HepG2 (cell line): ENCODE measurements at regions not wholly inside any gene's neighbourhood (a gene's known extent, or its start where the extent isn't known, plus 50 kb on each side); places are given as distances from the start of the nearest gene placed in this dataset.
A peak's percentile ranks its signal among the peaks of the same experiment; 100 is the strongest.
"Not testable (repeated sequence)": the region's sequence is repeated elsewhere in the genome, so short reads cannot be mapped to it uniquely, and the experiment has no call there.

ENCODE experiments used
- ATAC-seq: fragments of 200-7000 bp; cut with Tn5 transposase; 3 replicates; pipeline ENCODE4 v1.9.1; 2020; ENCODE audit warnings: mild to moderate bottlenecking, moderate library complexity
- BruUV-seq: library from RNA; stranded (reverse); fragments of 400-500 nt; replicated peaks from 2 replicates; lab custom pipeline; 2021; lab: Mats Ljungman, UMichigan
- CTCF ChIA-PET: fragments of 300-600 bp; formaldehyde crosslinking; extraction: SDS; loops from one replicate; lab custom pipeline; 2021; ENCODE audit warnings: low total read pairs, inconsistent platforms, low intra/inter-chr PET ratio; lab: Yijun Ruan, JAX
- POLR2A ChIA-PET: fragments of 350-600 bp; sonication (Branson Sonifier 250); formaldehyde crosslinking; loops from one replicate; lab custom pipeline; 2020; ENCODE audit warnings: antibody characterized with exemption, inconsistent platforms; lab: Yijun Ruan, JAX
- DNase-seq: peaks from one replicate; pipeline ENCODE4 v3.0.0-alpha.2; 2015; ENCODE audit warnings: low spot score
- FAIRE-seq: peaks from 3 replicates; lab custom pipeline; 2011; peaks lifted over from hg19 to GRCh38; lab: Jason Lieb, UNC
- H2AFZ ChIP-seq: one replicate; pipeline ENCODE4 v1.6.1; 2011; ENCODE audit warnings: low read length, inconsistent platforms
- H3K27ac ChIP-seq: fragments of 300-600 bp; 3 replicates; pipeline ENCODE4 v1.8.0; 2011; ENCODE audit warnings: mixed run types, mild to moderate bottlenecking, mixed read lengths, low read length, inconsistent platforms; ENCODE audit not compliant: insufficient read depth; ENCODE audit errors: extremely low read length
- H3K27me3 ChIP-seq, 2 experiments: fragments of 200-600 bp in 1 of 2; 2 replicates in 1 of 2; 3 replicates in 1 of 2; pipeline versions ENCODE4 v1.6.0 to v1.8.0; 2011; ENCODE audit warnings: low read length in 2 of 2, mild to moderate bottlenecking in 2 of 2, moderate library complexity in 2 of 2, inconsistent platforms in 1 of 2; ENCODE audit not compliant: insufficient read depth in 2 of 2, control insufficient read depth in 1 of 2
- H3K36me3 ChIP-seq, 2 experiments: fragments of 200-600 bp in 1 of 2; replicated peaks in 1 of 2; 2 replicates in 1 of 2; 3 replicates in 1 of 2; pipeline versions ENCODE4 v1.5.1 to v1.8.0; 2011; ENCODE audit warnings: low read length in 2 of 2, inconsistent platforms in 1 of 2; ENCODE audit not compliant: insufficient read depth in 2 of 2, control insufficient read depth in 1 of 2
- H3K4me1 ChIP-seq: 2 replicates; pipeline ENCODE4 v1.5.1; 2012; ENCODE audit warnings: low read length, inconsistent platforms; ENCODE audit not compliant: insufficient read depth
- H3K4me2 ChIP-seq: 2 replicates; pipeline ENCODE4 v1.6.0; 2011; ENCODE audit warnings: low read depth, low read length, inconsistent platforms
- H3K4me3 ChIP-seq, 3 experiments: fragments of 200-600 bp in 1 of 3; sonication (generic), shearing (Covaris generic) in 1 of 3; replicated peaks in 1 of 3; 2 replicates each; pipeline ENCODE4 v1.5.1; 2011 to 2016; ENCODE audit warnings: low read length in 3 of 3, inconsistent platforms in 2 of 3, low read depth in 2 of 3, mild to moderate bottlenecking in 2 of 3, control low read depth in 1 of 3, mixed read lengths in 1 of 3; ENCODE audit not compliant: insufficient read depth in 1 of 3
- H3K79me2 ChIP-seq: one replicate; pipeline ENCODE4 v1.6.1; 2011; ENCODE audit warnings: low read length, inconsistent platforms; ENCODE audit not compliant: insufficient read depth
- H3K9ac ChIP-seq: 2 replicates; pipeline ENCODE4 v1.6.0; 2011; ENCODE audit warnings: mild to moderate bottlenecking, low read depth, low read length, inconsistent platforms; ENCODE audit not compliant: insufficient read depth
- H3K9me3 ChIP-seq: 2 replicates; pipeline ENCODE4 v1.5.1; 2012; ENCODE audit warnings: mild to moderate bottlenecking, low read length
- H4K20me1 ChIP-seq: 2 replicates; pipeline ENCODE4 v1.6.0; 2011; ENCODE audit warnings: inconsistent platforms, mild to moderate bottlenecking, low read length, moderate library complexity; ENCODE audit not compliant: insufficient read depth
- BATF2 ChIP-seq: sonication (generic); formaldehyde crosslinking; IDR thresholded peaks from 2 replicates; pipeline ENCODE4 v1.8.0; 2022; ENCODE audit warnings: mild to moderate bottlenecking, missing genetic modification reagents, moderate library complexity
- ESRRA ChIP-seq: sonication (generic); formaldehyde crosslinking; IDR thresholded peaks from 2 replicates; pipeline ENCODE4 v1.5.1; 2020; ENCODE audit warnings: mild to moderate bottlenecking, low read depth, missing genetic modification reagents
- HINFP ChIP-seq: sonication (generic); formaldehyde crosslinking; IDR thresholded peaks from 2 replicates; pipeline ENCODE4 v1.4.0; 2020; ENCODE audit warnings: low read depth, mild to moderate bottlenecking, missing genetic modification reagents
- HNF4G ChIP-seq, 2 experiments: sonication (generic) in 1 of 2; formaldehyde crosslinking in 1 of 2; IDR thresholded peaks; 2 replicates each; pipeline versions ENCODE4 v1.4.0 to v1.6.1; 2011 to 2020; ENCODE audit warnings: borderline replicate concordance in 2 of 2, low read depth in 2 of 2, mild to moderate bottlenecking in 2 of 2, low read length in 1 of 2, missing genetic modification reagents in 1 of 2, moderate library complexity in 1 of 2
- NR2F6 ChIP-seq, 2 experiments: IDR thresholded peaks; 2 replicates each; pipeline ENCODE4 v1.6.1; 2016; ENCODE audit warnings: antibody characterized with exemption in 1 of 2, mild to moderate bottlenecking in 1 of 2
- SP4 ChIP-seq: sonication (generic); formaldehyde crosslinking; IDR thresholded peaks from 2 replicates; pipeline ENCODE4 v1.8.1; 2023; ENCODE audit warnings: mild to moderate bottlenecking, missing genetic modification reagents
- ZFAT ChIP-seq: sonication (generic); formaldehyde crosslinking; conservative IDR thresholded peaks from 2 replicates; pipeline ENCODE4 v1.8.1; 2023; ENCODE audit warnings: missing genetic modification reagents, inconsistent platforms
- ZNF430 ChIP-seq: sonication (generic); formaldehyde crosslinking; IDR thresholded peaks from 2 replicates; pipeline ENCODE4 v1.9.0; 2021; ENCODE audit warnings: mild to moderate bottlenecking, missing genetic modification reagents
- ZNF678 ChIP-seq: sonication (generic); formaldehyde crosslinking; IDR thresholded peaks from 2 replicates; pipeline ENCODE4 v1.4.0; 2020; ENCODE audit warnings: mild to moderate bottlenecking, missing genetic modification reagents
- ZNF781 ChIP-seq: sonication (generic); formaldehyde crosslinking; IDR thresholded peaks from 2 replicates; pipeline ENCODE4 v1.5.1; 2020; ENCODE audit warnings: borderline replicate concordance, mild to moderate bottlenecking, missing genetic modification reagents; ENCODE audit errors: not compliant biosample characterization
- ZNF816 ChIP-seq: sonication (generic); formaldehyde crosslinking; IDR thresholded peaks from 2 replicates; pipeline ENCODE4 v1.8.0; 2022; ENCODE audit warnings: missing genetic modification reagents, mild to moderate bottlenecking, borderline replicate concordance
- ZNF83 ChIP-seq: sonication (generic); formaldehyde crosslinking; IDR thresholded peaks from 2 replicates; pipeline ENCODE4 v1.4.0; 2020; ENCODE audit warnings: missing genetic modification reagents, mild to moderate bottlenecking, borderline replicate concordance
- WGBS: methylation state at CpG from one replicate; pipeline ENCODE4 v1.1.6; 2017; ENCODE audit warnings: low lambda C conversion rate; 5-methylcytosine and 5-hydroxymethylcytosine counted together
- in situ Hi-C: cut with HindIII; loops from 2 replicates; pipeline ENCODE4 v1.10.0; 2017; ENCODE audit warnings: low pct_unique_long_range_greater_than_20kb; ENCODE audit not compliant: extremely low pct_ligation_motif_present
- intact Hi-C: fragments of 100-400 bp; cut with micrococcal nuclease; formaldehyde crosslinking; loops from one replicate; pipeline ENCODE4 v1.10.0; 2022; ENCODE audit not compliant: unreplicated experiment

DNA sequence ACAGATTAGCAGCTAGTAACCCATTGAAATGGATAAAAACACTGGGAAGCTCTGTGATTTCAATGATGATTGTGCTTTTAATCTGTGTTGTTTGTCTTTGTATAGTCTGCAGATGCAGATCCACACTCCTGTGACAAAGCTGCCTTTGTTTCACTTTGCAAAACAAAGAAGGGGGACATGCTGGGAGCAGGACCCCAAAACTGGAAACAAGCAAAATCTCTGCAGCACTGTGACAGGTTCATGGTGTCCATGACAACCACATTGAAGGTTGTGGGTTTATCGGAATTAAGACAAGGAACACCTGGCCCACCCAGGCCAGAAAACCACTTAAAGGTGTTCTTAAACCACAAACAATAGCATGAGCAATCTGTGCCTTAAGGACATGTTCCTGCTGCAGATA, 95.6 kb upstream of the PTGDR start:
- peak; percentile 100 for TF ChIP-seq ZNF816 (CRISPR knock-in tag)
- in situ Hi-C loops, H3K36me3 ChIP-seq, H3K79me2 ChIP-seq, BruUV-seq, H2AFZ ChIP-seq, H4K20me1 ChIP-seq, H3K27ac ChIP-seq, H3K27me3 ChIP-seq, DNase-seq, H3K4me2 ChIP-seq, POLR2A ChIA-PET, H3K9ac ChIP-seq, CTCF ChIA-PET, H3K4me3 ChIP-seq, FAIRE-seq, ATAC-seq, intact Hi-C loops, H3K4me1 ChIP-seq: not testable (repeated sequence)
- WGBS: 9% methylated on average over 1 of the region's 1 CpG
- peaks cover 26% of the 10 kb centered on the region for H3K9me3 ChIP-seq

DNA sequence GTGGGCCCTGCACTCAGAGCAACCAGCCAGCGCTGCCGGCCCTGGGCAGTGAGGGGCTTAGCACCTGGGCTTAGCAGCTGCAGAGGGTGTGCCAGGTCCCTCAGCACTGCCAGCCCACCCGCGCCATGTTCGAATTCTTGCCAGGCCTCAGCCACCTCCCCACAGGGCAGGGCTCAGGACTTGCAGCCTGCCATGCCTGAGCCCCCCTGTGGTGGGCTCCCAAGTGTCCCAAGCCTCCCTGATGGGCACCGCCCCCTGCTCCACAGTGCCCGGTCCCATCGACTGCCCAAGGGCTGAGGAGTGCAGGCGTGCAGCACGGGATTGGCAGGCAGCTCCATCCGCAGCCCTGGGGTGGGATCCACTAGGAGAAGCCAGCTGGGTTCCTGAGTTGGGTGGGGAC, 98.0 kb upstream of the NID2 start:
- Histone ChIP-seq H3K27ac (no peak overlapping the region), H3K9me3 (peaks cover 10% of the 10 kb centered on the region), H4K20me1 (no peaks in the 10 kb centered on the region), H3K4me2 (no peak overlapping the region), H3K27me3 (no peaks in the 10 kb centered on the region), H3K9ac (no peak overlapping the region), H3K79me2 (no peaks in the 10 kb centered on the region), H3K36me3 (no peaks in the 10 kb centered on the region), H2AFZ (no peak overlapping the region), H3K4me1 (no peaks in the 10 kb centered on the region), H3K4me3 (no peak overlapping the region)
- DNase-seq (no peak), ATAC-seq (no peak), FAIRE-seq (no peak)
- BruUV-seq: no TSS peak
- ChIA-PET POLR2A (no interaction called here), CTCF (no interaction called here)
- in situ Hi-C loops (no loop called here), intact Hi-C loops (no loop called here)
- 91% methylated on average over 6 of the region's 11 CpGs for WGBS
- TF ChIP-seq BATF2 (CRISPR knock-in tag): no peak
- TF ChIP-seq ZNF678 (CRISPR knock-in tag): no peak
- TF ChIP-seq SP4 (CRISPR knock-in tag): no peak
- TF ChIP-seq ESRRA: no peak
- no peak for TF ChIP-seq HNF4G (IDR thresholded peaks at IDR 0.05; ENCODE audit: borderline replicate concordance, low read depth, low read length)
- TF ChIP-seq HNF4G (CRISPR knock-in tag; IDR thresholded peaks at IDR 0.05; ENCODE audit: borderline replicate concordance, low read depth): no peak
- no peak for TF ChIP-seq ZFAT (CRISPR knock-in tag)
- TF ChIP-seq ZNF781 (CRISPR knock-in tag): no peak
- no peak for TF ChIP-seq NR2F6 (IDR thresholded peaks at IDR 0.05)
- TF ChIP-seq NR2F6 (CRISPR knock-in tag; IDR thresholded peaks at IDR 0.05): no peak
- TF ChIP-seq ZNF83 (CRISPR knock-in tag): no peak
- no peak for TF ChIP-seq ZNF430
- no peak for TF ChIP-seq HINFP (CRISPR knock-in tag)
